ENCODE measurements at regions not wholly inside any gene's neighbourhood (a gene's known extent, or its start where the extent isn't known, plus 50 kb on each side); places are given as distances from the start of the nearest gene placed in this dataset.

DNA sequence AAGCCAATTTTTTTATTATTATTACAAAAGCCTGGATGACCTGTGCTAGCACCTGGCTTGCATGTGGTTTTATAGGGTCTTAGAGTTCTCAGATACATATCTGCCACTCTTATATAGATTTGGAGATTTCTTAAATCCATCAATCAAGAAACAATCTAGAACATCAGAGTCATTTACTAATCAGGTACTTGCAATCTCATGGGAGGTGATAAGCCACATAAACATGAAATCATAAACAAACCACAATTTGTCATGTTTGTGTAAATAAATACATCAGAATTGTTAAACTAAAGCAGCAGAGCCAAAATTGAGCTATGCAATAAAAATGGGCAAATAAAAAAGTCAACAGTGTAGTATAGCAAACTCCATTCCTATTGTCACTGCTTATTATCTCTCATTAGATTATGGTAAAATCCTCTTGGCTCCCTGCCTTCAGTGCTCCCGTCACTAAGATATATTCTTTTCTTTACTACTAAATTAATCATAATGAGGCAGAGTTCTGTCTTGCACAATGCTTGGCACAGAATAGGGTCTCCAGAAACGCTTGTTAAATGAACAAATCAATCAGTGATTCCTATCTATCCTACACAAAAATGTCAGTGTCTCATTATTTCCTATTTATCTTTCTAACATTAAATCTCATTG, 108.7 kb upstream of the TTC29 start:
- DNase-seq: no peak

DNA sequence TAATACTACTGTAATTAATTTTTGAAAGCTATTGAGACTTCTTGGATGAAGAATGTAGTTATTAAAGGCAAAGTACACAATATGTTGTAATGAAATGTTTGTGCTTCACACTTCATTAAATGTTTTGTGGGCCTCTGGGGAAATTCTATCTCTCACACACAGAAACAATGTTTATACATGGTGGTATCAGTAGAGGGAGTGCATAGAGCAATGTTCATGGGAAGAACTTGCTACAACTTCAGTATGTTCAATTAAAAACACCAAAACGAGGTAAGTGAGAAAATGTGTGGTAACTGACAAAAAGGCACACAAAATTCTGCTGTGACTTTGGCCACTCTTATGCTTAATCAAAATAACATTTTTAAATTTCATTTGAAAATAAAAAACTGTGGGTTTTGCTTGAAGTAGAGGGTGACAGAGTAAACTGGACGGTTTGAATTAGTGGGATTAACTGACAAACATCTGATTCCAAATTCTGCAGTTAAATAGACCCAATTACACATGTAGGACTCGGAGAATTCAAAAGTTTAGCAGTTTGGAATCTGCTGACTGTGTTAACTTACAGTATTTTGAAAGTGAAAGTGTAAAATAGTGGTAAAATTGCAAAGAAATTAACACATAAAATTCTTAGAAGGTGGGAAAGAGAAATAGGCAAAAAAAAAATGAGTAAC, 111.4 kb upstream of the TTC29 start:
- DNase-seq: peak; percentile 31

DNA sequence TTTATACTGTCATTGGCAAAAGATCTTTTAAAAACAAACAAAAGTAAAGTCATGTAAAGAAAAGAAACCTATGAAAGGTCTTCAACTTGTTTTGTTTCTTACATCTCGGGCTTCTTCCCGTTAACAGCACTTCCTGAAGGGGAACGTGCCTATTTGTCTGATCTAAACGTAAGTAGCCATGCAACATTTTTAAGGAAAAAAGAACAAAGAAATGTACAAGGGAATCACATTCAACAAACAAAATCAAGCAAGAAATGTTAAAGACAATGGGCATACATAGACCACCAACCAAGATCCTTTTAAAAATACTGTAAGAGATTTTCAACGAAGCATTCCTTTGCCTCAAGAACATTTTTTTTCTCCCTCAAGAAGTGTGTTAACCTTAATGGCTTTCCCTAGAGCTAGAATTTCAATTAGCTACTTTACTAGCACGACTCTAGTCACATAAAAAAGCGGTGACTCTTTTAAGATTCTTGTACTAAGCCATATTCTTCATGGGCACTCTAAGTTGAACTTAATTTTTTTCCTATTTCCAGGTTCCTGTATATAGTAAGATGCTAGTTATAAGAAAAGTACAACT, 112.0 kb upstream of the TTC29 start:
- DNase-seq: peak; percentile 41

DNA sequence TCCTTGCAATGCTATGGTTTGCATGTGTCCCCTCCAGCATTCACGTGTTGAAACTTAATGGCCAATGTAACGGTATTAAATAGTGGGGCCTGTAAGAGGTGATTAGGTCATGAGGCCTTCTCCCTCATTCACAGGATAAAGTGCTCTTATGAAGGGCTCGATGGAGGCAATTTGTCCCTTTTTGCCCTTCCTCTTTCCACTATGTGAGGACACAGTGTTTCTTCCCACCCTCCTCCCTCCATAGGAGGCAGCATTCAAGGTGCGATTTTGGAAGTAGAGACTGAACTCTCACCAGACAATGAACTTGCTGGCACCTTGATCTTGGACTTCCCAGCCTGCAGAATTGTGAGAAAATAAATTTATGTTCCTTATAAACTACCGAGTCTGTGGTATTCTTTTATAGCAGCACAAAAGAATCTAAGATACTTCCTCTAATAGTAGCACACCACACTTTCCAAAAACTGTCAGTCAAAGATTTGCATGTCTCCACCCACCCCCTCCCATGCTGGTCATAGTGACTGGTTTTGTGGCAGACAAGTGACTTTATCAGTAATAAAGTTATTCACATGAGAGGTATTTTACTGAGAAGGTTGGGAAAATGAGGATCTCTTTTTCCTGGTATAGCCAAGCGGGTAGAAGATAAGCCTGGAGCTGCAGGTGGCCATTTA, 113.5 kb upstream of the TTC29 start:
- no peak for DNase-seq

DNA sequence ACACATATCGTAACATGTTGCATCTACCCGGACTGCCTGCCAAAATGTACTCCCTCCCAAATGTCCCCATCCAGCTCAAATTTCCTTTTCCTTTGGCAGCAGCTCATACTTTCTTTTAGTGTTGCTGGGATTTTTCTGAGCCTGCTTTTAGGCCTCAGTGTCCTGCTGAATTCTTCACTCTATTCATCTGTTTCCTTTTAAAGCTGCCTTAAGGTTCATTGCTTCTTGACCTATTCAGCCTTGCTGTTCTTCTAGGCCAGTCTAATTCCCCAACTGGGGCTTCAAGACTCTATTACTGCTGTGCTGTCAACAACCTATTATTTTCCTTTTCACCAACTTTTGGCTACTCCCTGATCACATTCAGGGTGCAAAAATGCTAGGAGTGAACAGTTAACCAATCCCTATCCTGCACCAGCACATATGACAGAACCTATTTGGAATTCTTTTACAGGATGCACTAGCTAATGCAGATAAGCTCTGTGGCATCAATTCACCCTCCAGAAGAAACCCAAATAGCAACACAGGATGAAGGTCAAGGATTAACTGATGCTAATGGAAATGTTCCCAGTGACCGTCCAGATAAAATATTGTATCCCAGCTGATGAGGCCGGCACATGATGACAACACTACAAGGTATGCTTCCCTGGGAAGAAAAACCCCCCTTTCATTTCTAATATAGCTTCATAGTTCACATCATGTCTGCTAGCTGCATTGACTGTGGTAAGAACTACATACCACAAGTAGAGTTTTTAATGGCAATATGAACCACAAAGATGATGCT, 114.7 kb upstream of the TTC29 start:
- DNase-seq: peak; percentile 84

DNA sequence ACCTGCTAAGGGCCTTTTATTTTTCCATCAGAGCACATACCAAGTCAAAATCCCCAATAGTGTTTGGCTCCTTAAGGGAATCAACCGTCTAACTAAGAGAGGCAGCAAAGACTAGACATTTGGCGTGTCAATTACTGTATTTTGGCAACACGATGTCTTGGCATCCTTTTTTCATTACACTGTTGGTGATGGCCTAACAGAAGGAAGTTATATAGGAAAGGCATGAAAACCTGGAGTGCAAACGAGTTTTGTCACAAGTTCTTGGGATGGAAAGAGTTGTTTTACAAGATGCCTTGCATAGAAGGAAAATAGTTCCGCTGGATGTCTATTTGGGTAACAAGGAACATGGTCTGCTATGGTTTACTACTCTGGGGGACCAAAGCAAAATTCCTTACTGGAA, 119.2 kb upstream of the TTC29 start:
- no peak for DNase-seq

DNA sequence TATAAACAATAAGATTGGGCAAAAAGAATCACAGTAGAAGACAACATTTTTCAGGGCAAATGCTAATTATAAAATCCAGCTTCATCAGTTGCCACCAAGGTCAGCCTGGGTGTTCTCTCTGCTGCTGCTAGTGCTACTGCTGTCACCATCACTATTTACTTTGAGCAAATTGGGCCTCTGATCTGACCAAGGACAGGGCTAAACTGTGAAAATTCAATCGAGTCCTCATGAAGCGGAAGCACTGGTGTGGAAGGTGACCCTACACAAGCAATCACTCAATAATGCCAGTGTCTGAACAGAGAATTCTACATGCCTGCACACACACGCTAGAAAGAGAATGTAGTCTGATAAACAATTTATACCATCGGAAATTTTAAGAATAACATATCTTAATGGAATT, 122.9 kb upstream of the TTC29 start:
- no peak for DNase-seq

DNA sequence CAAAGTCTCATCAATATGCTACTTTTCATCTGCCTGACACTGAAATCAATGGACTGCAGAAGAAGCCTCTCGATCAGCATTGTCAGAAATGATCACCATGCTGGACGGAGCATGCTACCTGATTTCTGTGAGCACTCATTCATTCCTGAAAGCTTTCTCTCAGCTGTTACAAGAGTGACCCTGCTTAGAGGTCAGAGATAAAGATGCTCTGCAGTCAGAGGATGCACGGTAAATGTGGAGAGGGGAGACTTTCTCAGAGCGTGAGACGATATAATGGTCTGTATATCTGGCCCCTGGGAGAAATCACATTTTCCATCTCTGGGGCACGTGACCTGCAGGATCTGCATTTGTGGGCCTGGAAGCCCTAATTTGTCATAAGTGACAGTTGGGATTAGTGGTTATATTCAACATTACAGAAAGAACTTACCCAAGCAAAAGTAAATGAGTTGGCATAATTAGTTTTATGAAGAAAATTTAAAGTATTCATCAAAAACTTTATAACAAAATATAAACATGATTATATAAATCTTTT, 125.6 kb upstream of the TTC29 start:
- no peak for DNase-seq

DNA sequence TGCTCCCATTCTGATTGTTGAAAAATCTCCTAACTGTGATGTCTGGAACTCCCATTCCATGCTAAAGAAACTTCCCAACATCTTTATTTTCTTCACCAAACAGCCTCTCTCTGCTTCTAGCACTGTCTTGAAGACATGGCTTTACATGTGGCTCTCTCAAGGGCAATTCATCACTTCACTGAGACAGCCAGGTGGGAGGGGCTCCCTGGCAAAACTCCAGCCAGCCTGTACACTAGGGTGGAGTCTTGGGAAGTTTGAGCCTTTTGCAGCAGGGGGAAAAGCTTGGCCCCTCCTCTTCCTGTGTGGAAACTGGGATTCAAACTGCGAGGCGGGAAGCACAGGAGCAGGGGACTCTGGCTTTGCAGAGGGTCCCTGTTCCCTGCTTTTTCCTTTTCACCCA, 130.5 kb upstream of the TTC29 start:
- DNase-seq: peak; percentile 18

DNA sequence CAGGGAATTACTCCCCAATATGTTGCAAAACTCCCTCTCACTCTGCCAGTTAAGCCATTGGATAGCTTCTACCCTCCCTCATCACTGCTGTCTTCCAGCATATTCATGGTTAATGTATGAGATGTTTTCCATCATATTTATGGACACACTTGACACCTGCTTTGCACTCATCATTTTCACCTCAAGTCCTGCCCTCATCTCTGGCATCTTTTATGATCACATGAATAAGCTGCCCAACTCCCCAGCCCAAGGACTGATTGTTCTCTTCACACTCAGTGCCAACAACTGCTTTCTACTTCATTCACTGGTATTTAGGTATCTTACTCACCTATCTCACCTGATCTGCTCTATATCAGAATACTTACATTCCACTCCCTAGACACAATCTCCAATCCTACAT, 131.1 kb upstream of the TTC29 start:
- no peak for DNase-seq

DNA sequence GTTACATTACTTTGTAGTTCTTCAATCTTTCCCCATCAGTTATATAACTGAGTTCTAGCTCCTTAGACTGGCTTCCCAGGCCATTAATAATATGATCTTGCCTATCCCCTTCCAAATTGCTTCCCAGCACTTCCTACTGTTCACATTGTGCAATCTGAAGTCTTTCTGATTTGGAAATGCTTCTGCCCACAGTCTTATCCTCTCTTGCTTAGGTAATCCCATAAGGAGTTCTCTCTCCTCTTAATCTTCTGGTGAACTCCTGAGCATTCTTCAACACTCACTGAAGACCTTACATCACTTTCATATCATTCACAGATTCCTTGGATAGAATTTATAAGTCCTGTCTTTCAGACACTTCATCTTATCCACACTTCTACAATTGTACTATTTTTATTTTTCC, 132.7 kb upstream of the TTC29 start:
- no peak for DNase-seq

DNA sequence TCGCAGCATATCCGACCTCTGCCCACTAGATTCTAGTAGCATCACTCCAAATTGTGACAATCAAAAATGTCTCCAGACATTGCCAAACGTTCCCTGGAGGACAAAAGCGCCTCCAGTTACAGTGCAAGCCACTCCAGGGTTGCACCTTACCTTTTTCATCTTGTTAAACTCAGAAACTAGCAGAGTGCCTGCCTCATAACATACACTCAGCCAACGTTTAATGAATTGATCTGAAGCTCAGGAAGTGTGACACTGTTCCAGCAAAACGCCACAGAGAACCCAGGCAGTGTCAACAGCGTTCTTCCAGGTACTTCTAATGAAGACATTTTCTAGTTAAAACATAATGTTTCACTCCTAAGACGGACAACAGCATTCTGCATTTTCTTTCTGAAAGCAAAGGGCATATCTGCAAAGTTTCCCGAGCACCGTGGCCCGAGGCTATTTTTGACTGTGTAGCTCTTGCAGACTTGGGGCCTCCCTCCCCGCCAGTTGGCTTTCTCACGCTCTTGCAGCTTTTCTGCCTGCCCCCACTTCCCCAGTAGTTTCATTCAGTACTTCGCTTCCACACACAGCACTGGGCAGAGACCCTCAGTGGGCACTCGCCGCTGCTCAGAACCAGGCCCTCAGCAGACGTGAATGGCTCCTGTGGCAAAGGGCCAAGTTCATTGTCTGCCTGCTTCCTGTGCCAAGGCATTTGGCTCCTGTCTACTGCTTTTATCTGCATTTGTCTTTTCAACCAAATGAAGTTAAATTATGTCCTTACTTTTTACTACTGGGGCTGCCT, 133.4 kb upstream of the TTC29 start:
- no peak for DNase-seq

DNA sequence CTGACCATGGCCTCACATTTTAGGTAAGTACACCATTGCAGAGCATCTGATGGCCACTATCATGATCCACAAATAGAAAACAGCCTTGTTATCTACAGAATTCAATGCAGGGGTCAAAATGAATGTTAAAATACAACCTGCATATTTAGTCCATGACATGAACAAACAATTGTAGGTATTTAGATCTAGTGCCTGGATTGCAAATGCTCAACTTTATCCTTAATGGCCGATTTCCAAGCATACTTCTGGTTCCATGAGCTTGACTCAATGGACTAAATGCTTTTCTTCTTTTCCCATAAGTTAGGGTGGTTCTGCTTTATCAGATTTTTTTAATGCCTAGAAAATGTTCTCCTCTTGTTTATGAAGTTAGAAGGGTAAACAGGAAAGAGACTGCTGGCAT, 139.2 kb upstream of the TTC29 start:
- no peak for DNase-seq

DNA sequence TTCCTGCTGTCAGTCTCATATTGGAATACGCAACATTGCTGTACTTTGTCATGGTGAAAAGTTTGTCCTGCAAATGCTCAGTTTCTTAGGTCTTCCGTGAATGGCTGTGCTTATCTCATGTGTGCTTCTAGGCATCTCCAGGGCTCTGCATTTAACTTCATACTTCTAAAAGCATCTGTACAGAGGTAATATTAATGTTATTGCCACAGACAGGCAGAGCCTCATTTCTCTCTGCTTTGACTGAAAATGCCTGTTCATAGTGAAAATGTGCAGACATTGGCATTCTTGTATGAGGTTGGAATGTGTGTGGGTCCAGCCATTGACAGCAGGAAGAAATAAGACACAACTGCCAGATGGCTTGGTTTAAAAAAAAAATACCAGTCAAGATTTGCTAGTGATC, 140.1 kb upstream of the TTC29 start:
- no peak for DNase-seq

DNA sequence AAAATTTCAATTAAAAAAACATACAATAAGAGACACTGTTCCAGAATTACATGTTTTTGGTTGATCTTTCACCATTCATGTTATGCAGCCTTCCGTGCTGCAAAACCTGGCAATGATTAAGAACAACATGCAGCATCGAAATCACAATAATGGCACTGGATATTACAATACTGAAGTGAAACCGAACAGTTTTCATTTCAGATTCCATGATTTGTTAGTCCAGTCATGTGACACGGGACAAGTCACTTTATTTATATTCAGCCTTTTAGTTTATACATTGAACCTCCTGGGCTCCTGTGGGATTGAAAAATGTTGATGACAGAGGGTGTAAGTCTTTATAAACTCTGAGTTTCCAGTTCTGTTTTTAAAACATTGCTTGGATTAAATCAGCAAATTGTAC, 142.5 kb upstream of the TTC29 start:
- DNase-seq: peak; percentile 65

DNA sequence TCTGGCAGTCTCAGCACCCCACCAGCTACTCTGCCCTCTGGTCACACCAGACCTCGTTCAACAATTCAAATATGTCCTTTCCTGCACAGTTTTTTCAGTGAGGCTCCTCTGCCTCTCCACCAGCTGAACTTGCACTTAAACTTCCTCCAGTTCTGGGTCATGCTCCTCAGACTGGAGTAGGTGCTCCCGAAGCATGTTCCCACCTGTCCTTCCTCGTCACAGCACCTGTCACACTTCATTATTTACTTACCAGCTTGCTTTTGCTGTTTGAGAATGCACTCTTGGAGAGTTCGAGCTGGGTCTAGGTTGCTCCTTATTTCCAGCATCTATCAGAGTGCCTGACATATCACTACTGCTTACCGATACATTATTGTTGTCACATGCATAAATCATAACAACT, 144.8 kb upstream of the TTC29 start:
- DNase-seq: no peak

DNA sequence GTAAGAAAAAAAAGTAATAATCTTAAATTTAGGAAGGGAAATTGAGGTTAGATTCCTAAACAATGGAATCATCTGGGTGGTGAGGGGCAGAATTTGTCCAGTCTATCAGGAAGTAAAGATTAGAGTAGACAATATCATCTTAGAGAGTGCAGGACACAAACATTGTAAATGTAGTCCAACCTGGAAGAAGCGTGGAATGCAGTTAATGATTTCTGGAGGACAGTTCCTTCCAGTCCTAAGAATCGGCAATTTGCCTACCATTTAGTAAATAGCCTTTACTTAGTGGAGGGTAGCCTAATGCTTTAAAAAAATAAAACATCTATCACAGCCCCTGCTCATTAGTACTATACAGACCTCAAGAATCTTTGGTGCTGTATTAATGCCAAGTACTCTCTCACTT, 147.5 kb upstream of the TTC29 start:
- DNase-seq: no peak

DNA sequence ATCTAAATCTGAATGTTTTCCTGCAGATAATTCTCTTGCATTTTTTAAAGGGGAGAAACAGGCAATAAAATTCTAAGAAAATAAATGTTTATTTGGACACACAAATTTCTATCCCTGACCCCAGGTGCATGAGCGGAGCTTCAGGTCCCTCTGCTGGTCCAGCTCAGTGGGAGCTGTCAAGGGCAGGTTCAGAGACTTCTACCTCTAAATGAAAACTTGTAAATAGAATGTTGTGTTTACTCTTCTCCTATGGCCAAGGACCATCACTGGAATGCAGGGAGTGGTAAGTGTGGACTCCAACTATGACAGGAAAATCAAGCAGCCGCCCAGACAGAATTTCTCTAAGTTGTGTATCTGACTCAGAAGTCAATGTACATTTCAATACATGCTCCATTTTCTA, 148.6 kb upstream of the TTC29 start:
- DNase-seq: no peak

DNA sequence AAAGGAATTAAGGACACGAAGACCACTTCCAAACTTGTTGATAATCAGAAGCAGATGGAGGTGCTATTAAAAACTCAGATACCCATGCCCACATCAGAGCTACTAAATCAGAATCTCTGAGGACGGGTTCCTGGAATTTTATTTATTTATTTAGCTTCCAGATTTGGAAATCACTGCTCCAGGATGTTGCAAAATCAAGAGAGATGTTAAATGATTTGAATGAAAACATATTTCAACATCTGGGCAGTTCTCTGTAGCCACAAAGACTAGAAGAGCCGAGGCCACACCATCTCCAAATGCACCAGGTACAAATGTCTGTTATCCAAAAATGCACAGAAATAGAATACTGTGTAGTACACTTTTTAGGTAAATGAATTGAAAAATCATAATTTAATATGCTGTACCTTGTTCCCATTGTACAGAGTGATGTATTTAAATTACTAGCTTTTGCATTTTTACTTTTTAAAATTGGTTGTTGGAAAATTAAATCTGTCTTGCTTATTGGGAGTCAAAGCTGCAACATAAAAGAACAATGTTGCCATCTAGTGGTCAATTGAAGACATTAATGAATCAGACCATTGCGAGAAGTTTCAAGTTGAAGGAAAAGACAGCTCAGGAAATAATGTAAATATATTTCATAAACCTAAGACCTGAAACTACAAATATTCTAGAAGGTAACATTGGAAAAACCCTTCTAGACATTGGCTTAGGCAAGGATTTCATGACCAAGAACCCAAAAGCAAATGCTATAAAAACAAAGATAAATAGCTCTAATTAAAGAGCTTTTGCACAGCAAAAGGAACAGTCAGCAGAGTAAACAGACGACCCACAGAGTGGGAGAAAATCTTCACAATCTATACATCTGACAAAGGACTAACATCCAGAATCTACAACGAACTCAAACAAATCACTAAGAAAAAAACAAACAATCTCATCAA, 151.3 kb upstream of the TTC29 start:
- peak; percentile 68 for DNase-seq

DNA sequence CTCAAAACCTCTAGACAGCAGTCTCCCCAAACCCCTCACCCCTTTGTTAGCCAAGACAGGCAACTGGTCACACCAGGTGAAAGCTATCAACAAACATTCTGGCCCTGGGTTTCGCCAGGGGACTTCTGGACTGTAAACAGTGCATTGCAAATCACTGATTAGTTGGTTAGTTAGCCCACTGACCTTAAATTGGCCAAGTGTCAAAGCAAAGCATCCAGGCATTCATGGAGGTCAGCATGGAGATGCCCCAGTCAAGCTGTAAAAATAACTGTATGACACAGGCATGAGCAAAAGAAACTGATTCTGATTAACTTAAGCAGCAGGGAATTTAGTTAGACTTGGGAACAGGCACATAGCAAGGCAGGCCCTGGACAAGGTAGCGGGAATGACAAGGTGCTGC, 156.0 kb upstream of the TTC29 start:
- DNase-seq: no peak

DNA sequence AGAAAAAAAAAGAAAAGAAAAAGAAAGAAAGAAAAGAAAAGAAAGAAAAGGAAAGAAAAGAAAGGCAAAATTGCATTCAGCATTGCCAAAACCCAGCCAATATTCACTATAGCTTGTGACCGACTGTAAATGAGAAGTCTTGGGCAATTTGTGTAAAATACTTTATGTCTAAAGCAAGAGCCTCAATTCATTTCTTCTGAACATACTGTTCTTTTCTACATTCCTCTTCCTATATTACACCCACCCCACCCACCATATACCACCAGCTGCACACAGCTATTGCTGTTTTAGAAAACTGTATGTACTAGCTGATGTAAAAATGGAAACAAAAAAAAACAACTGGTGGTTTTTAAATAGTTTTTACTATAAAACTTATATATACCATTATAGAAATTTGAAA, 156.9 kb upstream of the TTC29 start:
- no peak for DNase-seq
